ENCODE measurements at regions not wholly inside any gene's neighbourhood (a gene's known extent, or its start where the extent isn't known, plus 50 kb on each side); places are given as distances from the start of the nearest gene placed in this dataset.
"Not testable (repeated sequence)": the region's sequence is repeated elsewhere in the genome, so short reads cannot be mapped to it uniquely, and the experiment has no call there.

GRCh38 chr12:34404377-34405285 is 382.3 kb downstream of the ALG10 start:
- no peak overlapping the region for H3K27ac ChIP-seq
- H3K4me1 ChIP-seq, result no peaks in the 10 kb centered on the region
- no peak for TF ChIP-seq CTCF (IDR thresholded peaks at IDR 0.05)
- DNase-seq, result peak; percentile 7 to 40
- H3K9me3 ChIP-seq, result peaks cover 6 to 77% (median 60%) of the 10 kb centered on the region in 3 donors
- H3K4me3 ChIP-seq, result no peak overlapping the region
- H3K36me3 ChIP-seq, result no peaks in the 10 kb centered on the region
- intact Hi-C loops (cut with DNase I; ENCODE audit: low total_unique reads), result no loop called here
- H3K27me3 ChIP-seq, result no peaks in the 10 kb centered on the region

- peak; percentile 2 to 42 for DNase-seq
- Histone ChIP-seq H3K4me3 (no peak overlapping the region), H3K27me3 (no peaks in the 10 kb centered on the region), H3K27ac (no peak overlapping the region), H3K9me3 (peaks cover 6 to 86% (median 62%) of the 10 kb centered on the region in 3 donors), H3K4me1 (no peaks in the 10 kb centered on the region), H3K36me3 (no peaks in the 10 kb centered on the region)
- intact Hi-C loops (cut with DNase I; ENCODE audit: low total_unique reads), result no loop called here
- TF ChIP-seq CTCF (IDR thresholded peaks at IDR 0.05), result no peak
Measured at GRCh38 chr12:34405286-34406227, 383.3 kb downstream of the ALG10 start.

GRCh38 chr12:34406228-34406995 is 384.1 kb downstream of the ALG10 start:
- H3K27me3 ChIP-seq, result no peaks in the 10 kb centered on the region
- H3K4me1 ChIP-seq, result no peaks in the 10 kb centered on the region
- H3K27ac ChIP-seq, result no peak overlapping the region
- no peak overlapping the region for H3K4me3 ChIP-seq
- TF ChIP-seq CTCF (IDR thresholded peaks at IDR 0.05), result no peak
- intact Hi-C loops (cut with DNase I; ENCODE audit: low total_unique reads), result no loop called here
- DNase-seq, result peak; percentile 12 to 28
- H3K9me3 ChIP-seq, result peaks cover 6 to 91% (median 71%) of the 10 kb centered on the region in 3 donors
- no peaks in the 10 kb centered on the region for H3K36me3 ChIP-seq

- Histone ChIP-seq H3K4me1 (no peaks in the 10 kb centered on the region), H3K9me3 (peaks cover 6 to 87% (median 76%) of the 10 kb centered on the region in 3 donors), H3K4me3 (no peak overlapping the region), H3K36me3 (no peaks in the 10 kb centered on the region), H3K27me3 (no peaks in the 10 kb centered on the region), H3K27ac (no peak overlapping the region)
- intact Hi-C loops (cut with DNase I; ENCODE audit: low total_unique reads), result no loop called here
- TF ChIP-seq CTCF (IDR thresholded peaks at IDR 0.05), result no peak
- DNase-seq, result peak in 1 of 2 donors; percentile 54
Measured at GRCh38 chr12:34406996-34407300, 384.7 kb downstream of the ALG10 start.

- no peak for DNase-seq
- peaks cover 10 to 91% (median 85%) of the 10 kb centered on the region in 3 donors for H3K9me3 ChIP-seq
- H3K4me3 ChIP-seq, result no peak overlapping the region
- H3K27me3 ChIP-seq, result no peaks in the 10 kb centered on the region
- H3K4me1 ChIP-seq, result no peaks in the 10 kb centered on the region
- no peak for TF ChIP-seq CTCF (IDR thresholded peaks at IDR 0.05)
- H3K36me3 ChIP-seq, result no peaks in the 10 kb centered on the region
- H3K27ac ChIP-seq, result no peak overlapping the region
- intact Hi-C loops (cut with DNase I; ENCODE audit: low total_unique reads), result no loop called here
Measured at GRCh38 chr12:34407813-34408212, 385.5 kb downstream of the ALG10 start.

GRCh38 chr12:34431509-34431908 is 409.2 kb downstream of the ALG10 start:
- H3K4me3 ChIP-seq; H3K27ac ChIP-seq; H3K36me3 ChIP-seq; H3K27me3 ChIP-seq; DNase-seq; H3K4me1 ChIP-seq; intact Hi-C loops (cut with DNase I; ENCODE audit: low total_unique reads): not testable (repeated sequence)
- H3K9me3 ChIP-seq, result peaks cover 2 to 41% (median 32%) of the 10 kb centered on the region in 3 donors

Data from tibial artery (tissue), 4 donors.